Right kidney (tissue), 1 donor: ENCODE measurements at regions not wholly inside any gene's neighbourhood (a gene's known extent, or its start where the extent isn't known, plus 50 kb on each side); places are given as distances from the start of the nearest gene placed in this dataset.

Source experiments
- DNase-seq: peaks from one replicate; pipeline ENCODE4 v3.0.0-alpha.2; 2016

DNA sequence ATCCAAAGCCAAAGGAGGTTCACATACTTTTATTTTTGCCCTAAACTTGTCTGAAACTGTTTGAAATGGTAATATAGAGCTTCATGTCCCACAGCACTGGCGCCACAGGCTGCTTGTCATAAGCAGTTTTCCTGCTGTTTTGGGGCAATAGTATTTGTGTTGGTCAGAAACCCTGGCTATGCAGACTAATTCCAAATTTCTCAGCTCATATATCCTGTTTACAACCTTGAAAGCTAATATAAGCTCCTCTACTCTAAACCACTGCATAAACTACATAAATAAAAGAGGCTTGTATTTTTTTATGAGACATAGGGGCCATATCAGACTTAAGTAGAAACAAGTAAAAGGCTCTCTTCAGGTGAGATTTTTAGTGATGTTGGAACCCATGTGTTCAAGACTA is 736.8 kb upstream of the ID2 start:
- DNase-seq = no peak

GRCh38 chr2:7950035-7950612 is 731.7 kb upstream of the ID2 start:
- DNase-seq = no peak

- no peak for DNase-seq
These were observed 730.9 kb upstream of the ID2 start for GRCh38 chr2:7951001-7951400.

DNA sequence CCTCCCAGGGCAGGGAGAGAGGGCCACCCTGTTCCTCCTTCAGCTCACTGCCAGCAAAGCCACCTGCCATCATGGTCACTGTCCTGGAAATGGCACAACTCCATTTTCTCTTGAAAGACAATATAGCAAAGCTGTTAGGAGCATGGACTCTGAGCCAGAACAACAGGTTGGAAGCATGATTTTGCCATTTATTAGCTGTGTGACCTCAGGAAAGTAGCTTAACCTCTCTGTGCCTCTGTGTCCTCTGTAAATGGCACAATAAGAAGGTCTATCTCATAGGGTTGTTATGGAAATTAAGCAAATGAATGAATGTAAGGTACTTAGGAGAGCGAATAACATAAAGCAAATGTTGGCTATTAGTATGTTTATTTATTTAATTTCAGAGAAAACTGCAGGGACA is 730.4 kb upstream of the ID2 start:
- no peak for DNase-seq

GRCh38 chr2:7952046-7952745 is 729.7 kb upstream of the ID2 start:
- no peak for DNase-seq

- DNase-seq = no peak
These were observed 728.7 kb upstream of the ID2 start for GRCh38 chr2:7953195-7953594.

- no peak for DNase-seq
These were observed 727.6 kb upstream of the ID2 start for GRCh38 chr2:7954234-7954633.

GRCh38 chr2:7956126-7956689 is 725.6 kb upstream of the ID2 start:
- no peak for DNase-seq

DNA sequence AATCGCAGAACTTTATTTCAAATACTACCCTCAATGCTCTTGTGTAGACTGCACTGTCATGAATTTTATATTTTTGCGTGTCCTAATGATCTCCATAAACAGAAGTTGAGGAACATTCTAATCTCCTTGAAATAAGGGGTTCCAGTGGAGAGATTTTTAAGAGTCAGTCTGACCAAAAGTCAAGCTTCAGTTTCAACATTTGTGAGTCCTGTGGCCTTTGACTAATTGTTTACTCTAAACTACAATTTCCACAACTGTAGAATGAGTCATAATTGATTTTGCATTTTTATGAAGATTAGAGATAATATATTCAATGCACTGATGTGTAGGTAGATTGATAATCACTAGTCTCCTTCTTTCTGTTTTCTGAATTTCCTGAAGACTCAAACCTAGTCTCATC is 720.3 kb upstream of the ID2 start:
- DNase-seq = no peak

DNA sequence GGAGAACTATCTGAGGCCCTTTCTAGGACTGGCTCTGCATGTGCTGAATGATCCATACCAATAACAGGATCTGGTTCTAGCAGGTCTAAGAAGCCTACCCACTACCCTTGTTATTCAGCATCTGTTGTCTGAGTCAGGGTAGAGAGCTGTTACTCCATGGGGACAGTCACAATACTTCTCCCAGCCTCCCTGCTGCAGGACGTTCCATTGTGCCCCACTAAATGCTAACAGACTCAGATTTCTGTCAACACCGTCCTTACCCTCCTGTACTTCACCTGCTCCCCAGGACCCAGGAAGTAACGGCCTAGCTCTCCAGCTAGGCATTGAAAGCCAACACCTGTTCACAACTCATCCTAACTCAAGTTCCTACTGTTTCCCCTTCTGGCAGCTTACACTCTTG is 719.7 kb upstream of the ID2 start:
- no peak for DNase-seq

DNA sequence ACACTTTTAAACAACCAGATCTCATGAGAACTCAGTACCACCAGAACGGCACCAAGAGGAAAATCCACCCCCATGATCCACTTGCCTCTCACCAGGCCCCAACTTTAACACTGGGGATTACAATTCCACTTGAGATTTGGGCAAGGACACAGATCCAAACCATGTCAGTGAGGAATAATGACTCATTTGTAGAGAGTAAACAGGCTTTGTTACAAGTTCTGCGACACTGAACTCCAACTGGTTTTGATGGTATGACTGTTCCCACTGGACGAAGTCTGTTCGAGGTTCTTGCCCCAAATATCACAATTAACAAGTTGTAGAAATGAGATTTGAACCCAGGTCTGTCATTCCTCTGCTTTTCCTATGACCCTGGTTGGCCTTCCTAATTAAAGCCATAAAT is 718.1 kb upstream of the ID2 start:
- DNase-seq = no peak

- no peak for DNase-seq
These were observed 715.8 kb upstream of the ID2 start for GRCh38 chr2:7966032-7966431.

DNA sequence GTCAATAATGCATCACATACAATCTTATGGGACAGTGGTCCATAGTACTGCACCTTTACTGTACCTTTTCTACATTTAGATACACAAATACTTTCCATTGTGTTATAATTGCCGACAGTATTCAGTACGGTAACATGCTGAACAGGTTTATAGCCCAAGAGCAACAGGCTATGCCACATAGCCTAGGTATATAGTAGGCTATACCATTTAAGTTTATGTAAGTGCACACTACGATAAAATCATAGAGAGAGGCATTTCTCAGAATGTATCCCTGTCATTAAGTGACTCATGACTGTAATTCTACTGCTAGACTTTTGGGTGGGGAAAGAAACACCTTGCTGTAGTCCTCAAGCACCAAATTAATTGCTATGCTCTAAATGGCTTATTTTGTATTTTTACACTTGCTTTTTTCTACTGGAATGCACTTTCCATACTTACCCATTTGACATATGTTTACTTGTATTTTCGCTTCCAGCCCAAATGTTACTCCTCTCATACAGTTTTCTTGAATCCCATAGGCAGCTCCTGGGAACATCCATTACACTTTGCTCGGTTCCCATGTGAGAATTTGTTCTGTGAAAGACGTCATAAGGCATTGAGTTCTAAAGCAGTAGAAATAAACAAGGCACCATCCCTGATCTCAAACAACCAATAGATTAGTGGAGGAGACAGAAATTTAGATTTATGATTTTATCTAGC is 714.0 kb upstream of the ID2 start:
- DNase-seq = no peak

- DNase-seq = no peak
These were observed 711.9 kb upstream of the ID2 start for GRCh38 chr2:7969756-7970515.

DNA sequence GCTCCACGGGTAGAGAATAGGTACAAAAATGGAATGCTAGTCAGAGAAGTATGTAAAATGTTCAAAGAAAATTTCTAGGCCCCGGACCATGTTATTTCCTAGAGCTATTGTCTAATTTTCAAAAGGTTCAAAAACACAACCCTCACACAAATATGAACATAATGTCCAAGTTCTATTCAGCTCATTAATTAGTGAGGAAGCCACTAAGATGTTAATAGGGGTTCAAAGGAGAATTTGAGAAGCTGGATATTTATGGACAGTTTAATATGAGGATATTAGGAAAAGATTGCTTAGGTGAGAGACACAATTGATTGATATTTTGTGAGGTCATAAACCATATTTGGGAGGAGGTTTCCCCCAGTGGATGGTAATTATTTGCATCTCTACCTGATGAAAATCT is 710.6 kb upstream of the ID2 start:
- DNase-seq = no peak

DNA sequence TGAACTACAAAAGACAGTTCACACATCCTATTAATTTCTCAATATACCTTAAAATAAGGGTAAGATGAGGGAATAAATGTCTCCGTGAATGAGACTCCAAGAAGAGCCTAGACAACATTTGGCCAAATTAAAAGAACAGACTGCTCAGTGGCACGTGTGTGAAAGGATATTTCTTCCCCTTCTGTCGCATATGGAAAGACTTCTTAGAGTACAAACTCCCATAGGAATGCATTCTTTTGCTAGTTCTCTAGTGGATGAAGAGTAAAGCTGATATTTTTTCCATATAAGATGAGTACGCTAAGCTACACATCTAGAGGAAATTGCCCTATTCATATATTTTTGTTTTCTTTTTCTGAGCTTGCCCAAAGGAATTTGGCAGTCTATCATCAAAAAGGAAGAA is 710.0 kb upstream of the ID2 start:
- DNase-seq = no peak

DNA sequence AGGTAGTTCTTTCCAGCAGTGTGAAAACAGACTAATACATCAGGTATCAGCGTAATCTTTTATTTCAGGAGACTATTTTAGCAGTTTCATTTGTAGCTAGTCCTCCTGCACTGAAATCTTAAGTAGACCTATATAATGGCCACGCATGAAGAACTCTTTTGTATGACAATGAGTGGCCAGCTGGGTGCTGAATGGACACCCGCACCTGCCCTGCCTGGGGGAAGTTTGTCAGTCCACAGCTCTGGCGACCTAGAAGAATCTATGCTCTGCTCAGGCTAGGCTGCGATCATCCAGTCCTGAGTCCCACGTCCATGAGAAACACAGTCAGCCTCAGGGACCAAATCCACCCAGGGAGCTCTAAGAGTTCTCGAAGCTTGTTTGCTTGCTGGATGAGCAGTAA is 709.2 kb upstream of the ID2 start:
- DNase-seq = no peak

DNA sequence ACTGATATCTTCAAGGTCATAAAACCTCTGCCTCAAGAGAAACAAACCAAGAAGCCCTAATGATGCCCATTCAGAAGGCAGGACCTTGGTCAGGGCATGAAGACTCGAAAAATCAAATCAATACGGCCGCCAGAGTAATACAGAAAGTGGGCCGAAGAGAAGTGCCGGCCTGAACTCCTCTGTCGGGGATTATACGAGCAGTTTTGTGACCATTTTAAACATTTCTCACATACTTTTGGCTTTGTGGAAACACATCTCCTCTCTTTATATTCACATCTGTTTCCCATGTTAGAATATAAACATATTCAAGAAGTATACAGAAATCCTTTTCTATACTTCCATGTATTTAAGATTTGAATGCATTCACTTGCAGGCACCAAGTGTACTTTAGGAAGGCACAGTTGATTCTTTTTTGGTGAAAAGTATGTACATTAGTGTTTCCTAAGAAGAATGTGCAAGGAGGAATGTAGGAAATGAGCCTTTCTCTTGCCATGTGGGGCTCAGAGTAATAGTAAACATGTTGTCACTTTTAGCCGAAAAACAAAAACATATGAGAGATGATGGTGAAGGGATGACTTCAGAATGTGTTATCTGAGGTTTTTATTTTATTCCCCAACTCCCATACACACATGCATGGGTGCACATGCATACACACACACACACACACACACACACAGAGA is 707.9 kb upstream of the ID2 start:
- DNase-seq = no peak

GRCh38 chr2:7974936-7975335 is 706.9 kb upstream of the ID2 start:
- no peak for DNase-seq

DNA sequence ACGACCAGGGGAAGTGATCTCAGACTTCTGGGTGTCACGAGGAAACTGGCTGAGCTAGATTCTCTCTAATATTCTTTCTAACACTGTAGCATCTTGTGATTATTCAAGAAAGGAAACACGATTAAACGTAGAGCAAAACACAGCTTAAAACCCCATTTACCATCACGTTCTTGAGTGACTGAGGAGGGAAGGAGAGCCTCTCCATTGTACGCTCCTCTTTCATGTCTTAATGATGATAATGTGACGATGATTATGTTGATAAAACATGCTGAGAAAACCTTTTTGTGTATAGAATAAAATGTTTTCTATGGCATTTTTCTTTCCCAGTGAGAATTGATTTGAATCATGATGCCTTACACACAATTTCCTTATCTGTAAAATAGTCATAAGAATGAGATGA is 705.6 kb upstream of the ID2 start:
- no peak for DNase-seq

DNA sequence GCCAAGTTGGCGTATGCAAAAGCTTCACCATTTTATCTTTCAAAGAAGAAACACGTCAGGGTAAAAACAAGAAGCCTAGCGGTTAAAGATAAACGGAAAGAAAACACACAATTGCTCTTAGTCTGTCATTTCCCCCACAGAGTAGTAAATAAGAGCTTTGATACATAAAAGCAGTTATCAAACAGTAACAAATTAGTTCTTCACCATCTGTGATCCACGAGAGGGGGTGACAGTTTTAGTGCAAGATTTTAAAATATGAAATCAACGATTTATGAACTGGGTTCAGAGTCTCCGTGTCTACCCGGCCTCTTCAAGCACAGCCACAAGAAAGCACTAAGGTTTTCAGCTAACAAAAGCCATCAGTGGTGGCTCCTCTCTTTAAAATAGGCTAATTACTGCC is 703.9 kb upstream of the ID2 start:
- peak; percentile 29 for DNase-seq

DNA sequence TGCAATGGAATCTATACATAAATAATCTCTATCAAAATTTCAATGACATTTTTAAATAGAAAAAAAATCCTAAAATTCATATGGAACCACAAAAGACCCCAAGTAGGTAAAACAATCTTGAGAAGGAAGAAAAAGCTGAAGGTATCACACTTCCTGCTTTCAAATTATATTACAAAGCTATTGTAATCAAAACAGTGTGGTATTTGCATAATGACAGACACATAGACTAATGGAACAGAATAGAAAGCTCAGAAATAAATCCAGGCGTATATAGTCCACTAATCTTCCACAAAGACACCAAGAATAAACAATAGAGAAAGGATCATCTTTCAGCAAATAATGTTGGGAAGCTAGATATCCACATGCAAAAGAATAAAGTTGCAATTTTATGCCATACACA is 699.8 kb upstream of the ID2 start:
- DNase-seq = no peak
